CD4-positive, alpha-beta T cell treated with Interferon alpha-2 for 1 hour (primary cell): ENCODE measurements at regions not wholly inside any gene's neighbourhood (a gene's known extent, or its start where the extent isn't known, plus 50 kb on each side); places are given as distances from the start of the nearest gene placed in this dataset.
A peak's percentile ranks its signal among the peaks of the same experiment; 100 is the strongest.

ENCODE experiments used
- DNase-seq, 2 donors: peaks; one replicate each; pipeline ENCODE4 v3.0.0-alpha.2; 2020 to 2022

DNA sequence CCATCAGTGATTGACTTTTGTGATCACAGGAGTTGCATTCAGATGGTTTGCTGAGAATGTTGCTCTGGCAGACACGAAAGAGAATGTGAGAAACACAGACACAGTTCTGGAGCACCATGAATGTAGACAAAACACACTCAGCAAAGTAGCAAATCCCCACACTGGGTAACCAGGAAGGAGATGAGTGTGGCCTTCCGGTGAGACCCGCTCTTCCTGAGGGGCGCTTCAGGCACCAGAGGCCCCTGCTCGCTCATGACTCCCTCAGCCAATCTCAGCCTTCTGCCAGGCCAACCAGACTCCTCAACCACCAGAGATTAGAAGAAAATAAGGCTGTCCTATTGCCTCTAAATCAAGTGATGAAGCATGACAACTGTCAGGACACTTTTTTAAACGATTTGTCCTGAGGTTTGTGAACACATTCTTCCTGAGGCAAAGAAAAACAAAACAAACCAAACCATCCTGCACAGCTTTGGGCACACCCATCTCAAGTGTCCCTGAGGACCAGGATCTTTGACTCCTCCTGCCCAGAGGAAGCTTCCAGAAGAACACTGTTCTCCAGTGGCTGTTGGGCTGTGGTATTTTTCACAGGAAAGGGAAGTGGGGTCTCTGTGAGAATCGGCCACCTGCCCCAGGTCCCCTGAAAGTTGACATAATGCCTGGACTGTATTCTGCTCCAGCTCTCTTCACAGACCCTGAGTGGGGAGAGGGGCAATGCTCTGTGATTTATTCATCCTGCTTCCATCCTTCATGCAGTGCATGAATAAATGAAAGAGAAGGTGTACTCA, 152.8 kb downstream of the BCL11A start:
- no peak for DNase-seq

DNA sequence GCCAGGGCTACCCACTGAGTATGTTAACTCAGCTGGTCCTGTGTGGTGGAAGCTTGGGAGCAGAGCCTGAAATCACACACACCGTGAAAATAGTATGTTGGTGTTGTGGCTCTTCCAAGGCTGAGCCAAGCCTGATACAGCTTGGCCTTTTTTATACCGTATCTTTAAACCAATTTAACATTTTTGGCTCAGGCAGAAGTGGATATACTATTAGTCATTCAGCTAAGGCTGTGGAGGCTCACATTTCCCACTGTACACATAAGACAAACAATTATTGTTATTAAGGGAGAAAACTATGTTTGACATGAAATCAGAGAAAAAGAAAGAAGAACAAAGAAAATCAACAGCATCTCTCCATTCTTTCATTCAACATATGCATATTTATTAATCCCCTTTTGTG, 159.0 kb downstream of the BCL11A start:
- DNase-seq: no peak

DNA sequence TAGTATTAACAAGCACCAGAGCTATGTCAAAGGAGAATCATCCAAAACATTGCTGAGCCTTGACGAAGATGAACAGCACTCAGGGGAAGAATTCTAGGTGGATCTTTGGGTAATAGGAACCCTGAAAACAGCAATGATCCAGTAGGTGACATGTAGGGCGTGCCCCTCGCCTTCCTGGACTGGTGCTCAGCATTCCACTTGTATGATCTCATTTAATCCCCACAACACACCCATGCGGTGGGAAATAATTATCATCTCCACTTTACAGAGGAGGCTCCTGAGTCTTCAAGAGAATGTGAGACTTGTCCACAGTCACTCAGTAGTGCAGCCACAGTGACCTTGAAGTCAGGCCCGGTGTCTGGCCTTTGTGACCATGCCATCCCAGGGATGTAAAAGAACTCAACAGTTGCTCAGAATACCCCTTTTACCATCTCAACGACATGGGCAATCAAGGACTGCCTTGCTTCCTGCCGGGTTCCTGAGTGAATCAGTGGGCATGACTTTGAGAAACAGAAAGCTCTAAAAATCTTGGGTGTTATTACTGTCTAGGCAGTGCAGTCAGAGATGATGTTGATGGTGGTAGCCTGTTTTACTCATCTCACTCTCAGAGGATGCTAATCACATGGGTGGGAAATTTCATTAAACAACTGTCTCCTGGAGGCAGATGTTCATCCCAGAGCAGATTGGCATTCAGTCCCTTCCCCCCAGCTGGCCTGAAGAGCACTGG, 161.6 kb downstream of the BCL11A start:
- DNase-seq: no peak

DNA sequence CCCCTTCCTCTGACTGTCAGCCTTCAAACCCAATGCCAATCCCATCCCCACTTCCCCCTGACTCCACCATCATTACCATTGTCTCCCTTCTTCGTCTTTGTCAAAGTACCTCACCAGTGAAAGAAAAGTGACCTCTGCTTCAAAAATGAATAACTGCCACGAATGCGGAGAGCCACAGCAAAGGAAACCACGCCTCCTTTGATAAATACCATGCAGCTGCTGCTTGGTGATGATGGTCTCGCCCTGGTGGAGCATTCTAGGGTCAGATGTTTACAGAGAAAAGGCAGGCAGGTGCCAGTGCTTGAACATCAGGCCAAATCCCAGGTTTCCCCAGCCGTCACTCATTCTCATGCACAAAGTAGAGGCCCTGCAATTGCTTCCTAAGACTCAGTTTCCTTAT, 162.2 kb downstream of the BCL11A start:
- DNase-seq: no peak

GRCh38 chr2:60386436-60386835, 167.0 kb downstream of the BCL11A start:
- no peak for DNase-seq

- DNase-seq: peak in 1 of 2 donors; percentile 29
Measured at GRCh38 chr2:60385648-60386047, 167.8 kb downstream of the BCL11A start.

DNA sequence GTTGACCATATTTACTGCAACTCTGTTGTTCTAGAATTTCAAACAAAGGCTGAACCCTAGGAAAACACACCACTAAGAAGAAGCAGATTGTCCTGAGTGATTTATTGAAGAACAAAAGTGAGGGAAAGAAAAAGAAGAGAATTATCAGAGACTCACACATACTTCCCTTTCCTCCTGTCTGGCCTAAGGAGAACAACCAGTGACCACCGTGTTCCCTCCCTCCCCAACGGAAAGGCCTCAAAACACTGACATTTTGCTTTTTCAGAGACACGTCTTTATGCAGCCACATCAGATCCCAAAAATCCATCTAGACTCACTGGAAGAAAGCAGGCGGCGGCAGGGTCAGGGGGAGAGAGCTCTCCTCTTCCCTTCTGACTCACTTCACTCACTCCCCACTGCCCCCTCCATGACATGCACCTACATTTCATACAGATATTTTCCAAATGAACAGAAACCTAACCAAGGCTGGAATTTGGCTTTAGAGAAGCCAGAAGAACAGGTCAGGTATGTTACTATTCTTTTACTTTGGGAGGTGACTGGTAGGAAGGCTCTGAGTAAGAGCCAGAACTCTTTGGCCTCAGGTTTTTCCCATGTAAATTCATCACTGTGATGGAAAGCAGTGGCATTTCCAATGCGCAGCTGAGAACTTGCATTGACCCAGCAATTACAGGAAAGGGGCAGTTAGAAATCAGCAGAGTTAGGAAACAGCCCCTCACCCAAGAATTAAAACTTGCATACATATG, 169.9 kb downstream of the BCL11A start:
- DNase-seq: no peak

- DNase-seq: no peak
Measured at GRCh38 chr2:60380411-60380810, 173.0 kb downstream of the BCL11A start.

GRCh38 chr2:60379684-60380083, 173.8 kb downstream of the BCL11A start:
- DNase-seq: no peak

DNA sequence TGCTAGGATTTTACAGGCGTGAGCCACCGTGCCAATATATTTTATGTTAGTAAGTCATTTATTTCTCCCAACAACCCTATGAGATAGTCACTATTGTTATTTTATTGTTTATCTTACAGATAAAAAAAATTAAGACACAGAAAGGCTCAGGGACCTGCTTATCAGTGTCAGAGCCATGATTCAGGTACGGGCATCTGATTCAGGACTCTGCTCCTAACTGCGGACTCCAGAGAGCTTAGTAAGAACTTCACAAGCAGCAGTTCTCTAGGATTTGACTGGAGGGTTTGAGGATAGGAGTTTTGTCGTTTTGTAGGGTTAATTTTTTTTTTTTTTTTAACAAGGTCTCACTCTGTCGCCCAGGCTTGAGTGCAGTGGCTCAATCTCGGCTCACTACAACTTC, 174.2 kb downstream of the BCL11A start:
- no peak for DNase-seq

GRCh38 chr2:60377825-60378224, 175.6 kb downstream of the BCL11A start:
- no peak for DNase-seq

- no peak for DNase-seq
Measured at GRCh38 chr2:60376252-60376651, 177.2 kb downstream of the BCL11A start.

- no peak for DNase-seq
Measured at GRCh38 chr2:60371681-60372080, 181.8 kb downstream of the BCL11A start.

DNA sequence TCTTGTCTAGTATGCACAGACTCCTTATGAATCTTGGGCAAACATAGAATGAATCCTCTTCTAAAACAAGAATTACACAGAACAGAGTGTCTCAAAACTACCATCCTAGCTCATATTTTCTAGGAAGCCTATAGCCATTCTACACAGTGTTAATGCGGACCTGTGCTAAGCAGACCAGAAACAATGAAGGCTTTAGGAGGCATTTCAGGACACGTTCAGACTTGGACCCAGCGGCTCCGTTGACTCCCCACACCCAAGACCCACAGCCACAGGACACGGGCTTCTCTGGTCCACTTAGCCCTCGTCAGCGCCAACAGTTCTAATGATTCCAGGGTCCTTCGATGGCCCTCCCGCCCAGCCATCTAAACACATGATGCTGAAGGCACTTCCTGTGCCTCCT, 182.2 kb downstream of the BCL11A start:
- DNase-seq: no peak

GRCh38 chr2:60370814-60371213, 182.6 kb downstream of the BCL11A start:
- no peak for DNase-seq

DNA sequence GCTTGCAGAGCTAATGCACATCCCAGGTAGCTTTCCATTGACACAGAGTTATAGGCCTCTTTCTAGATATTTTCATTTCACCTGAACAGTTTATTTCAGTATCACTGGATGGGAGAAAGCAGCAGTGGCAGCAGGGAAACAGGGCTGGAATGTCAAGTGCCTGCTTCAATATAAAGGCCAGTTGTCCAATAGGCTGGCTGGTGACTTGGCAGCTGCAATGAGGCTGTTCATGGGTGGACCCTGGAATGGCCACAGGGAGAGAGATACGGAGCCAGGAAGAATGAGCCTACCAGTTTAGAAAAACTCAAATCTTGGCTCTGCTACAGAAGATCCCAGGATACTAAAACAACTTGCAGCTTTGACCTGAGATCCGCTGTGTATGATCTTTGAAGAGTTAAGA, 185.0 kb downstream of the BCL11A start:
- no peak for DNase-seq

DNA sequence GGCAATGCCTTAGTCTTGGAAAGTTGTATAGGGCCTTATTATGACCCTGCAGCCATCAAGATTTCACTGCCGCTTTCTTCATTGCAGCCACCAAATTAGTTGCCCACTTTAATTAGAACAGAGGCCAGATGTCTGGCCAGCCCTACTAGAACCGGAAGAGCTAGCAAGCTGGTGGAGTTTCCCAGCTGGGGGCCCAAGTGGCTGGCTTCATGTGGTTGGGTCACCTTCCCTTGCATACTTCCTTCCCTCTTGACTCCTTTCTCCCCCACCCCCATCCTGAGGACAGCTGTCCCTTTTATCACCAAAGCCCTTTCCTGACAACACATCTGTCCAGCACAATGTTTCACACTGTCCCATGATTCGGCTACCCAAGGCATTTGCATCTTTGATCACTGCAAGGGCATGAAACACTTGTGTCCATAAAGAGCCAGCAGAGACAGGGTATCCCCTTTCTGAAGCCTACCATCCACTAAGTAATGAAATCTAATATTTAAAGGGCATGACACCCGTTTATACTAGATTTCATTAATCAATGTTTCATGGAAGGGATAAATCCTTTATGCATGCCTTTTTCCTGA, 187.2 kb downstream of the BCL11A start:
- peak in 1 of 2 donors; percentile 29 for DNase-seq

DNA sequence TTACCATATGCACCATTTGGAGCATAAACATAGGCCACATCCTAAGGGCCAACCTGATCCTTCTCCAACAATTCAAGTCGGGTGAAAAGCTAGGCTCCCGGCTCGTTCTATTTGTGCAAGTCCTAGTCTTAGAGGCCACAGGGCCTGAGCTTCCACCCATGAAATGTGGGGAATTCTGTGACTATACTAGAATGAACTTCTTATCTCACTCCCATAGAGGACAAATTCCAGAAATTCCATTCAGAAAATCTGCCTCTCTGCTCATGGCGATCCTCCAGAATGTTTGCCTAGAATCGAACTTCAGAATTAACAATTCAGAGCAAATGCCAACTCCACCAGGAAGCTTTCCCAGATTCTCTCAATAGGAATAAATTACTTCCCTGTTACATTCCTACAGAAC, 187.9 kb downstream of the BCL11A start:
- no peak for DNase-seq

- no peak for DNase-seq
Measured at GRCh38 chr2:60364491-60364890, 189.0 kb downstream of the BCL11A start.

DNA sequence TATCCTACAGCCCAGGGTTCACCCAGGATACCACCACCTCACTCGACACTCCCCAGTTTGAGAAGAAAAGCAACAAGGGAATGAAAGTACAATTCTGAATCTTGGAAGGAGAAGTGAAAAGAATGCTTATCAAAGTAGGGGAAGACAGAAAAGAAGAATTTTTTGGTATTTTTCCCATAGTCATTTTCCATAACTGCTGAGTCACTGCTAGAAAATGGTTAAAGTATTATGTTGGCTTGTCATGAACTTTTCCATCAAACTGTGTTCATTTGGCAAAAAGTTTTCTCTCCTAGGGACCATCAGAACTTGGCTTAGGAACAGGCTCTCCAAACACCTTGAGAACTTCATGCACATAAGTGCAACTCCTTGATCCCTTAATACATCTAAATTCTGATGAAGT, 192.0 kb downstream of the BCL11A start:
- no peak for DNase-seq

DNA sequence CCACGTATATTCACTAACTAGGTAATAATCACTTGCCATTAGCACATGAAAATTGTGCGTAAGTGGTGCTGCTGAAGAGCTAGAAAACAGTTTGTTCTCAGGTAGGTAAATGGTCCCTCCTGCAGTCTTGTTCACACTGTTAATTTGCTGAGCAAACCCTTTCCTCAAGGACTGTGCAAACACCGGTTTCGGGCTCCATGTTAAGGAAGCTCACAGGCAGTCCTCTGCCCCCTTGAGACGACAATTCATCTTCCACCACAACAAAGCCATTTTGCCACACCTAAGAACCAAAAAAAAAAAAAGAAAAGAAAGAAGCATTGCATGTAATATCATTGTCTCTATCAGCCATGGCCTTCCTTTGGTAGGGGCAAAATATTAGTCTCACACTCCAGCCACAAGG, 193.9 kb downstream of the BCL11A start:
- DNase-seq: no peak

- DNase-seq: no peak
Measured at GRCh38 chr2:60358476-60358875, 195.0 kb downstream of the BCL11A start.

DNA sequence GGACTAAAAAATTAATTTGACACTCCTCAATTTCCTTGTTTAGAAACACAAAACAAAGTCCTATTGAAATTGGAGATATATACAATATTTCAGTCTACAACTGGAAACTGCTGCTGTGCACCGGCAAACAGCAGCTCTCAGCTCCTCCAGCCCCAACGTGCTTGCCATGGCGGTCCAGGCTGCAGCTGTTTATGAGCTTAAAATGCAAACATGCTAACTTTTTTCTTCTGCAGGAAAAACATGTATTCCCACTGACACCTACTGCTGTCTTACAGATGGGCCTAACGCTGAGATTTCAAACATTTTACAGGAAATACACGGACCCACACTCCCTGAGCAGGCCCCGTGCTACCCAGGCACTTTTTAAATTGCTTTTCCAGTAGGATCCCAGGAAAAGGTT, 195.5 kb downstream of the BCL11A start:
- no peak for DNase-seq
